GM12878 (cell line): ENCODE measurements at regions not wholly inside any gene's neighbourhood (a gene's known extent, or its start where the extent isn't known, plus 50 kb on each side); places are given as distances from the start of the nearest gene placed in this dataset.

Source experiments
- BRCA1 ChIP-seq: IDR thresholded peaks from 2 replicates; pipeline ENCODE4 v1.6.1; 2011; ENCODE audit warnings: low read depth, low read length, improper control_type of control experiment
- CHD1 ChIP-seq: IDR thresholded peaks from 2 replicates; pipeline ENCODE4 v1.6.1; 2012; ENCODE audit warnings: low read depth, low read length, improper control_type of control experiment
- CTCF ChIP-seq, 3 experiments: IDR thresholded peaks in 2 of 3; conservative IDR thresholded peaks in 1 of 3; 2 replicates each; pipeline ENCODE4 v1.5.1; 2011; ENCODE audit warnings: low read depth in 3 of 3, low read length in 3 of 3, mild to moderate bottlenecking in 3 of 3, control low read depth in 2 of 3, moderate library complexity in 2 of 3, inconsistent platforms in 1 of 3, mixed read lengths in 1 of 3; ENCODE audit not compliant: control insufficient read depth in 2 of 3, insufficient read depth in 1 of 3; ENCODE audit errors: extremely low read depth in 1 of 3
- POLR2AphosphoS5 ChIP-seq: IDR thresholded peaks from 2 replicates; pipeline ENCODE4 v1.6.1; 2011; ENCODE audit warnings: mild to moderate bottlenecking, low read length, inconsistent platforms
- RAD21 ChIP-seq: IDR thresholded peaks from 2 replicates; pipeline ENCODE4 v1.6.1; 2011; ENCODE audit warnings: mild to moderate bottlenecking, low read depth, low read length, moderate library complexity; ENCODE audit not compliant: insufficient read depth
- SMC3 ChIP-seq: IDR thresholded peaks from 2 replicates; pipeline ENCODE4 v1.6.1; 2011; ENCODE audit warnings: low read length, improper control_type of control experiment, borderline replicate concordance
- TAF1 ChIP-seq: IDR thresholded peaks from 2 replicates; pipeline ENCODE4 v1.6.1; 2011; ENCODE audit warnings: mild to moderate bottlenecking, low read depth, low read length, borderline replicate concordance
- TF ChIP-seq, protein P1 (sequence below): fragments of 450-650 bp; formaldehyde crosslinking; IDR thresholded peaks from 2 replicates; pipeline ENCODE4 v1.5.0; 2022; ENCODE audit warnings: mild to moderate bottlenecking, missing genetic modification characterization
- TF ChIP-seq, protein P2 (sequence below): IDR thresholded peaks from 2 replicates; pipeline ENCODE4 v1.6.1; 2011; ENCODE audit warnings: mild to moderate bottlenecking, low read depth, low read length, moderate library complexity; ENCODE audit not compliant: insufficient replicate concordance

DNA sequence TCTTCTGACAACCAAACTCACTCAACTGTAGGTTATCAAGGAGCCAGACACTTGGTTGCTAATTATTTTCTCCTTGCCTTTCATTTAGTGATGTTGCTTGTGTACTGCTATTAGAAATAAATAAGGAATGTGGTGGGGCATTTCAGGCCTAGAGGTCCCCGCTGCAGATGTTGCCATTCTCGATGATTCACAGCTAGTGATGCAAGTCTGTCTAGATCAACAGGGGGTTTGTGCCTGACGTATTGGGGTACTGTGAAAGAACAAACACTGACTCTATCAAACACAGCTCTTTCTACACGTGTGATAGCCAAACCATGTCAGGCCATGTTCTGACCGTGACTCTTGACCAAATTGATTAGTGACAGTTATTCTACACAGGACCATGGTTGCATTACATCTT, 144.7 kb downstream of the OSTF1 start:
- TF ChIP-seq, protein P1, sequence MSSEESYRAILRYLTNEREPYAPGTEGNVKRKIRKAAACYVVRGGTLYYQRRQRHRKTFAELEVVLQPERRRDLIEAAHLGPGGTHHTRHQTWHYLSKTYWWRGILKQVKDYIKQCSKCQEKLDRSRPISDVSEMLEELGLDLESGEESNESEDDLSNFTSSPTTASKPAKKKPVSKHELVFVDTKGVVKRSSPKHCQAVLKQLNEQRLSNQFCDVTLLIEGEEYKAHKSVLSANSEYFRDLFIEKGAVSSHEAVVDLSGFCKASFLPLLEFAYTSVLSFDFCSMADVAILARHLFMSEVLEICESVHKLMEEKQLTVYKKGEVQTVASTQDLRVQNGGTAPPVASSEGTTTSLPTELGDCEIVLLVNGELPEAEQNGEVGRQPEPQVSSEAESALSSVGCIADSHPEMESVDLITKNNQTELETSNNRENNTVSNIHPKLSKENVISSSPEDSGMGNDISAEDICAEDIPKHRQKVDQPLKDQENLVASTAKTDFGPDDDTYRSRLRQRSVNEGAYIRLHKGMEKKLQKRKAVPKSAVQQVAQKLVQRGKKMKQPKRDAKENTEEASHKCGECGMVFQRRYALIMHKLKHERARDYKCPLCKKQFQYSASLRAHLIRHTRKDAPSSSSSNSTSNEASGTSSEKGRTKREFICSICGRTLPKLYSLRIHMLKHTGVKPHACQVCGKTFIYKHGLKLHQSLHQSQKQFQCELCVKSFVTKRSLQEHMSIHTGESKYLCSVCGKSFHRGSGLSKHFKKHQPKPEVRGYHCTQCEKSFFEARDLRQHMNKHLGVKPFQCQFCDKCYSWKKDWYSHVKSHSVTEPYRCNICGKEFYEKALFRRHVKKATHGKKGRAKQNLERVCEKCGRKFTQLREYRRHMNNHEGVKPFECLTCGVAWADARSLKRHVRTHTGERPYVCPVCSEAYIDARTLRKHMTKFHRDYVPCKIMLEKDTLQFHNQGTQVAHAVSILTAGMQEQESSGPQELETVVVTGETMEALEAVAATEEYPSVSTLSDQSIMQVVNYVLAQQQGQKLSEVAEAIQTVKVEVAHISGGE (CRISPR knock-in tag): no peak
- TF ChIP-seq CHD1 (no peak), CTCF (IDR thresholded peaks at IDR 0.05 in 2 of 3, conservative IDR thresholded peaks at IDR 0.05 in 1 of 3; ENCODE audit: control insufficient read depth in 2 of 3, extremely low read depth in 1 of 3, insufficient read depth in 1 of 3, low read depth in 3 of 3, low read length in 3 of 3) (no peak), SMC3 (no peak), POLR2AphosphoS5 (no peak), BRCA1 (no peak), TAF1 (no peak), RAD21 (no peak)
- TF ChIP-seq, protein P2, sequence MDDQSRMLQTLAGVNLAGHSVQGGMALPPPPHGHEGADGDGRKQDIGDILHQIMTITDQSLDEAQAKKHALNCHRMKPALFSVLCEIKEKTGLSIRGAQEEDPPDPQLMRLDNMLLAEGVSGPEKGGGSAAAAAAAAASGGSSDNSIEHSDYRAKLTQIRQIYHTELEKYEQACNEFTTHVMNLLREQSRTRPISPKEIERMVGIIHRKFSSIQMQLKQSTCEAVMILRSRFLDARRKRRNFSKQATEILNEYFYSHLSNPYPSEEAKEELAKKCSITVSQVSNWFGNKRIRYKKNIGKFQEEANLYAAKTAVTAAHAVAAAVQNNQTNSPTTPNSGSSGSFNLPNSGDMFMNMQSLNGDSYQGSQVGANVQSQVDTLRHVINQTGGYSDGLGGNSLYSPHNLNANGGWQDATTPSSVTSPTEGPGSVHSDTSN: no peak
